ENCODE measurements at regions not wholly inside any gene's neighbourhood (a gene's known extent, or its start where the extent isn't known, plus 50 kb on each side); places are given as distances from the start of the nearest gene placed in this dataset.

DNA sequence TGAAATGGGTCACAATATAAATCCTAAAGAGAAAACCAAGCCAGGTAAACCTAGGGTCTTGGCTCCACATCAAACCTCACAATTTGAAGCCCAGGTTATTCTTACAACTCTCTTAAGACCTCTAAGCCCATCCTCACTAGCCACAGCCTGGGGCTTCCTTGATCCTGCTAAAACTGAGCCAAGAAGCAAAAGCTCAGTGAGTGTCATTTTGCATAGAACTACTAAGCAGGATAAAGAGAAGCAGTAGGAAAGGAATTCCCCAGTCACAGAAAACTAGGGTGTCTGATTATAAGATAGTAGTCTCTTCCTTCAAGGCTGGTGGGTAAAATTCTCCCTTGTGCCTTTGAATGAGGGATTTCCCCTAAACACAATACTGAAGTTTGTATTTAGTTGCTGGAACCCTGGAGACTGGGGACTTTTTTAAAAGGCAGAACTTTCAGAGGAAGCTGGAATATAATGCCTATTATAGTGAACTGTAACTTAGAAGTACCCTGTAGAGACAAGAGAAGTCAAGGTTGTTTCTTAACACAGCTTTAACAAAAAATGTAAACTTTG is 196.6 kb upstream of the KIAA1217 start:
- Histone ChIP-seq H3K9me3 (no peaks in the 10 kb centered on the region), H3K4me3 (no peak overlapping the region), H3K27ac (no peak overlapping the region), H3K27me3 (no peaks in the 10 kb centered on the region), H3K36me3 (replicated peaks in 1 of 2; ENCODE audit: insufficient read depth in 1 of 2, low read depth in 2 of 2) (no peaks in the 10 kb centered on the region), H3K4me1 (no peaks in the 10 kb centered on the region)
- DNase-seq (no peak), ATAC-seq (no peak)
- intact Hi-C loops (cut with DNase I), result no loop called here
- TF ChIP-seq, protein P1, sequence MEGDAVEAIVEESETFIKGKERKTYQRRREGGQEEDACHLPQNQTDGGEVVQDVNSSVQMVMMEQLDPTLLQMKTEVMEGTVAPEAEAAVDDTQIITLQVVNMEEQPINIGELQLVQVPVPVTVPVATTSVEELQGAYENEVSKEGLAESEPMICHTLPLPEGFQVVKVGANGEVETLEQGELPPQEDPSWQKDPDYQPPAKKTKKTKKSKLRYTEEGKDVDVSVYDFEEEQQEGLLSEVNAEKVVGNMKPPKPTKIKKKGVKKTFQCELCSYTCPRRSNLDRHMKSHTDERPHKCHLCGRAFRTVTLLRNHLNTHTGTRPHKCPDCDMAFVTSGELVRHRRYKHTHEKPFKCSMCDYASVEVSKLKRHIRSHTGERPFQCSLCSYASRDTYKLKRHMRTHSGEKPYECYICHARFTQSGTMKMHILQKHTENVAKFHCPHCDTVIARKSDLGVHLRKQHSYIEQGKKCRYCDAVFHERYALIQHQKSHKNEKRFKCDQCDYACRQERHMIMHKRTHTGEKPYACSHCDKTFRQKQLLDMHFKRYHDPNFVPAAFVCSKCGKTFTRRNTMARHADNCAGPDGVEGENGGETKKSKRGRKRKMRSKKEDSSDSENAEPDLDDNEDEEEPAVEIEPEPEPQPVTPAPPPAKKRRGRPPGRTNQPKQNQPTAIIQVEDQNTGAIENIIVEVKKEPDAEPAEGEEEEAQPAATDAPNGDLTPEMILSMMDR (IDR thresholded peaks at IDR 0.05), result no peak
- TF ChIP-seq POLR2A (IDR thresholded peaks at IDR 0.05), result no peak

GRCh38 chr10:24027107-24027506 is 181.8 kb upstream of the KIAA1217 start:
- Histone ChIP-seq H3K9me3 (no peaks in the 10 kb centered on the region), H3K27ac (no peak overlapping the region), H3K36me3 (replicated peaks in 1 of 2; ENCODE audit: insufficient read depth in 1 of 2, low read depth in 2 of 2) (no peaks in the 10 kb centered on the region), H3K4me3 (no peak overlapping the region), H3K27me3 (no peaks in the 10 kb centered on the region), H3K4me1 (peaks cover 4% of the 10 kb centered on the region)
- 90 to 100% methylated on average over 1 of the region's 1 CpG for WGBS, 2 donors
- DNase-seq (no peak), ATAC-seq (no peak)
- TF ChIP-seq, protein P1 (IDR thresholded peaks at IDR 0.05), result no peak
- TF ChIP-seq POLR2A (IDR thresholded peaks at IDR 0.05), result no peak
- intact Hi-C loops (cut with DNase I), result no loop called here

GRCh38 chr10:24034571-24034970 is 174.4 kb upstream of the KIAA1217 start:
- Histone ChIP-seq H3K27me3 (no peaks in the 10 kb centered on the region), H3K36me3 (replicated peaks in 1 of 2; ENCODE audit: insufficient read depth in 1 of 2, low read depth in 2 of 2) (no peaks in the 10 kb centered on the region), H3K9me3 (no peaks in the 10 kb centered on the region), H3K4me3 (no peak overlapping the region), H3K4me1 (peaks cover 17% of the 10 kb centered on the region), H3K27ac (peak overlapping the region in 1 of 4 donors; percentile 27)
- 29 to 44% methylated on average over 5 of the region's 5 CpGs for WGBS, 2 donors
- intact Hi-C loops (cut with DNase I), result no loop called here
- peak; percentile 45 for ATAC-seq
- TF ChIP-seq, protein P1 (IDR thresholded peaks at IDR 0.05), result peak in 1 of 7 experiments; percentile 7
- TF ChIP-seq POLR2A (IDR thresholded peaks at IDR 0.05), result no peak
- DNase-seq, result peak; percentile 48 to 72 (median 63)

GRCh38 chr10:24035761-24036160 is 173.2 kb upstream of the KIAA1217 start:
- intact Hi-C loops (cut with DNase I), result no loop called here
- DNase-seq (no peak), ATAC-seq (no peak)
- WGBS, 2 donors, result 84 to 98% methylated on average over 4 of the region's 4 CpGs
- TF ChIP-seq, protein P1 (IDR thresholded peaks at IDR 0.05), result no peak
- no peak for TF ChIP-seq POLR2A (IDR thresholded peaks at IDR 0.05)
- Histone ChIP-seq H3K9me3 (no peaks in the 10 kb centered on the region), H3K27me3 (no peaks in the 10 kb centered on the region), H3K27ac (no peak overlapping the region), H3K36me3 (replicated peaks in 1 of 2; ENCODE audit: insufficient read depth in 1 of 2, low read depth in 2 of 2) (no peaks in the 10 kb centered on the region), H3K4me3 (no peak overlapping the region), H3K4me1 (peaks cover 25% of the 10 kb centered on the region)

GRCh38 chr10:24039315-24039714 is 169.6 kb upstream of the KIAA1217 start:
- Histone ChIP-seq H3K27ac (peak overlapping the region in 3 of 4 donors; percentile 69 to 85 (median 71)), H3K36me3 (replicated peaks in 1 of 2; ENCODE audit: insufficient read depth in 1 of 2, low read depth in 2 of 2) (no peaks in the 10 kb centered on the region), H3K4me1 (peaks cover 34% of the 10 kb centered on the region), H3K9me3 (no peaks in the 10 kb centered on the region), H3K27me3 (no peaks in the 10 kb centered on the region), H3K4me3 (no peak overlapping the region)
- intact Hi-C loops (cut with DNase I), result no loop called here
- ATAC-seq, result no peak
- peak in 1 of 4 donors; percentile 25 for DNase-seq
- TF ChIP-seq POLR2A (IDR thresholded peaks at IDR 0.05), result no peak
- TF ChIP-seq, protein P1 (IDR thresholded peaks at IDR 0.05), result no peak
- WGBS, 2 donors, result 45 to 51% methylated on average over 5 of the region's 5 CpGs

All from body of pancreas (tissue), 4 donors.